NB4 (cell line): ENCODE measurements at regions not wholly inside any gene's neighbourhood (a gene's known extent, or its start where the extent isn't known, plus 50 kb on each side); places are given as distances from the start of the nearest gene placed in this dataset.

Experiments used
- MYC ChIP-seq: IDR thresholded peaks from 2 replicates; pipeline ENCODE4 v1.6.1; 2011; ENCODE audit warnings: low read depth, low read length
- TF ChIP-seq, protein P1 (sequence below): IDR thresholded peaks from 2 replicates; pipeline ENCODE4 v1.6.1; 2011; ENCODE audit warnings: low read depth, low read length

DNA sequence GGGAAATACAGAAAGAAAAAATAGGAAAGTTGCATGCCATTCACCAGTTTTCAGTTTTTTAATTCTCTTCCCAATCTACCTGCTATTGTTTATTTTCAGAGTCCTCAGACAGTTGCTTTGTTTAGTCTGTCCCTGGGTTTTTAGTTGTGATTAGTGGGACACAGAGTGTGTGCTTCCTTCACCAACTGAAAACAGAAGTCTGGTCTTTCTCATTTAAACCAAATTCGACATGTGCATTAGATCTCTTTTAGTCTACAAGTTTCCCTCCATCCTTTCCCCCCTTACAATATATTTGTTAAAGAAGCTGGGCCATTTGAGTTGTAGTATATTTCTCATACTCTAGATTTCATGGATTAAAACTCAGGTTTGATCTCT lies 58.7 kb upstream of the STMND1 start:
- TF ChIP-seq, protein P1, sequence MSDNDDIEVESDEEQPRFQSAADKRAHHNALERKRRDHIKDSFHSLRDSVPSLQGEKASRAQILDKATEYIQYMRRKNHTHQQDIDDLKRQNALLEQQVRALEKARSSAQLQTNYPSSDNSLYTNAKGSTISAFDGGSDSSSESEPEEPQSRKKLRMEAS, result no peak
- TF ChIP-seq MYC, result no peak
